ENCODE measurements at regions not wholly inside any gene's neighbourhood (a gene's known extent, or its start where the extent isn't known, plus 50 kb on each side); places are given as distances from the start of the nearest gene placed in this dataset.

DNA sequence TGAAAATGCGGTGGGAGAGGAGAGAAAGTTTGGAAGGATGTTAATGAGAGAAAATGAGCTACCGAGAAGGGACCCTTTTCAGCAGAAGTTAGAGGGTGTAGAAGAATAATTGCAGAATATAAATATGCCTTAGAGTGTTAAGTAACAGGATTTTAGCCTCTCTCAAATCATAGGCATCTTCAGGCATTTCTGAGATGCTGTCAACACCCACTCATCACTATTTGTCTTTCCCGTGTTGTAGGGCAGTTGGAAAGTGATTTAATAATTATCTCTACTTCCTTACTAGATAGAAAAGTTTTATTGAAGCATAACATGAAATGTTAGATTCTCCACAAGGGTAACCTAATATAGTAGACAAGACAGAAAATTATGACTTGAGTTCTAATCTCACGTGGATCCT lies 96.4 kb upstream of the RGS4 start:
- H3K27ac ChIP-seq, result no peak overlapping the region
- H3K4me2 ChIP-seq, result no peak overlapping the region
- TF ChIP-seq Cebpa-rat (IDR thresholded peaks at IDR 0.05), result no peak
- H3K4me1 ChIP-seq, result no peaks in the 10 kb centered on the region
- H3K9me3 ChIP-seq, result no peaks in the 10 kb centered on the region
- H4K20me1 ChIP-seq, result no peaks in the 10 kb centered on the region
- no peak overlapping the region for H3K9ac ChIP-seq
- H3K4me3 ChIP-seq, result no peak overlapping the region
- no peaks in the 10 kb centered on the region for H3K36me3 ChIP-seq
- no peaks in the 10 kb centered on the region for H3K27me3 ChIP-seq

DNA sequence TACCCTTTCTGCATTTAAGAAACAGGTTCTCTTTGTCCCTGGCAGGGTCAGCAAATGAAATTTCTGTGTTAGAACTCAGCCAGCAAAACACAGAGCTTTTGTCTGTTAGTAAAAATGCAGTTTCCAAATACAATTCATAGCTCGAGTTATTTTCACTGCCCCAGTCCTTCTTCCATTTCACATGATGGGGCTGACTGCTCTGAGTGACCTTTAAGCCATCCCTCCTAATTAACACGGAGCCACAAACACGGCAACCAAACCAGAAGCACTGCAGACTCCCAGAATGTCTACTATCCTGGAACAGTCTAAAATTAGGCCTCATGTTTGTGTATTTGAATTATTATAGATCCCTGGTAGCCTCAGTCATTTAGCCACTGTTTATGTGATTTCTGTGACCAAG lies 99.1 kb upstream of the RGS4 start:
- H3K4me1 ChIP-seq, result no peaks in the 10 kb centered on the region
- no peak overlapping the region for H3K4me3 ChIP-seq
- H3K9ac ChIP-seq, result no peak overlapping the region
- no peak overlapping the region for H3K4me2 ChIP-seq
- TF ChIP-seq Cebpa-rat (IDR thresholded peaks at IDR 0.05), result no peak
- H3K36me3 ChIP-seq, result no peaks in the 10 kb centered on the region
- no peaks in the 10 kb centered on the region for H3K9me3 ChIP-seq
- no peaks in the 10 kb centered on the region for H4K20me1 ChIP-seq
- H3K27ac ChIP-seq, result no peak overlapping the region
- H3K27me3 ChIP-seq, result no peaks in the 10 kb centered on the region

DNA sequence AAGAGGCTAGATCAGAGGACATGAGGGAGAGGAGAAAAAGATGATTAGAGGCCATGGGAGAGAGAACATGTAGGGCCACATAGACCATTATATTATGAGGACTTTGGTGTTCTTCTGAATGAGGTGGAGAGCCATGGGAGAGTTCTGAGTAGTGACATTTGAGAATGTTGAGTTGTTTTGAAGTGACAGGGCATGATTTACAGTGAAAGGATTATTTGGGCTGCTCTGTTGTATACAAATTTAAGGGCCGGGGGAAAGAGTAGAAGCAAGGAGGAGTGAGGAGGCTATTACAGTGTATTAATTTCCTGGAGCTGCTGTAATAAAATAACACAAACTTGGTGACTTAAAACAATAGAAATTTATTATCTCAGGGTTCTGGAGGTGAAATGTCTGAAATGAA lies 102.5 kb upstream of the RGS4 start:
- no peaks in the 10 kb centered on the region for H4K20me1 ChIP-seq
- H3K9ac ChIP-seq, result no peak overlapping the region
- H3K4me2 ChIP-seq, result no peak overlapping the region
- H3K9me3 ChIP-seq, result peaks cover 9% of the 10 kb centered on the region
- no peaks in the 10 kb centered on the region for H3K4me1 ChIP-seq
- H3K36me3 ChIP-seq, result no peaks in the 10 kb centered on the region
- H3K27ac ChIP-seq, result no peak overlapping the region
- no peaks in the 10 kb centered on the region for H3K27me3 ChIP-seq
- TF ChIP-seq Cebpa-rat (IDR thresholded peaks at IDR 0.05), result no peak
- no peak overlapping the region for H3K4me3 ChIP-seq

DNA sequence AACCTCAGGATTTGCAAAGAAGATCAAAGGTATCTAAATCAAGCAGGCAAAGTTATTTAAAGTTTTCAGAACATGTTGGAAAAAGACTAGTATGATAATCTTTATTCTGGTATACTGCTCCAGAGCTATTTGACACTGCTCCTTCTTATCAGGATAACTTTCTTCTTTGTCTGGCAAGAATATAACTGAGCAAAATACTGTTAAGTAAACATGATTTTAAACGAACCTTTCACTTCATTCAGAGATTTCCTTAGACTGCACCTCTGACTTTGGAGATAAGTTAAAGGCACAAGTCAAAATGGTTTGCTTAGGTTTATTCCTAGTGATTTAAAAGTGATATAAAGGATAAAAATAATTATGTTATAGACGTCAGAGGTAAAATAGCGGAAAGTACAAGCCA lies 103.9 kb upstream of the CCDC190 start:
- H3K4me1 ChIP-seq, result no peaks in the 10 kb centered on the region
- no peak overlapping the region for H3K4me2 ChIP-seq
- H4K20me1 ChIP-seq, result no peaks in the 10 kb centered on the region
- no peaks in the 10 kb centered on the region for H3K27me3 ChIP-seq
- peaks cover 9% of the 10 kb centered on the region for H3K9me3 ChIP-seq
- no peak overlapping the region for H3K4me3 ChIP-seq
- H3K9ac ChIP-seq, result no peak overlapping the region
- no peak overlapping the region for H3K27ac ChIP-seq
- no peak for TF ChIP-seq Cebpa-rat (IDR thresholded peaks at IDR 0.05)
- H3K36me3 ChIP-seq, result no peaks in the 10 kb centered on the region

DNA sequence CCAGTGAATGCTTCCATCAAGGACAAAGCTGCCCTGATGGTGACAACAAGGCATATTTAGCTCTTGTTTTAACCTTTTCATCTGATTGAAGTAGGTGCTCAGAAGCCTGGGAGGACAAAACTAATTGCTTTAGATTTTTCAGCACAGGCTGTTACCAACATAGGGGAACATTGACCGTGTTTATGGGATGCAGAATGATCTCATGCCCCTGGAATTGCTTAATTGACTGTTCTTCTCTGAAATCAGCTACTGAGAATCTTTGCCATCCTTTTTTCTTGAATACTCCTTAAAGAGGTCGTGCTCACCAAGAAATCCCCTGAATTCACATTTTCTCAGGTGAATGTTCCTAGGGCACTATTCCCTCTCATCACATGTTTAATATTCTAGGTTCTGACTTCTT lies 95.9 kb upstream of the CCDC190 start:
- H3K4me3 ChIP-seq, result no peak overlapping the region
- no peak overlapping the region for H3K27ac ChIP-seq
- no peaks in the 10 kb centered on the region for H3K36me3 ChIP-seq
- no peaks in the 10 kb centered on the region for H3K27me3 ChIP-seq
- no peaks in the 10 kb centered on the region for H4K20me1 ChIP-seq
- TF ChIP-seq Cebpa-rat (IDR thresholded peaks at IDR 0.05), result no peak
- no peaks in the 10 kb centered on the region for H3K9me3 ChIP-seq
- no peak overlapping the region for H3K4me2 ChIP-seq
- no peak overlapping the region for H3K9ac ChIP-seq
- no peaks in the 10 kb centered on the region for H3K4me1 ChIP-seq

DNA sequence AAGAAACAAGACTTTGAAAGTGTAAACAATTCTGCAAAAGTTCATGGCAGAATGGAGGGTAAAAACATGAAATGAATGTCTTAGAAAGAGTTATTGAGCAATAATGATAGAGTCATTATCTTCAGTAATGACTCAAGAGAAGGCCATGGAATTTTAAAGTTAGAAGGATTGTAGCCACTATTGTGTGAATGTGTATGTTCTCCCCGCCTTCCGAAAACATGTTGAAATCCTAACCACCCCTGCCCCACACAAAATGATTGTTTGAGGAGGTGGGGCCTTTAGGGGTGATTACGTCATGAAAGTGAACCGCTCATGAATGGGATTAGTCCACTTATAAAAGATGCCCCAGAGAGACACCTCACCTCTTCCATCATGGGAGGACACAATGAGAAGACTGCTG lies 93.8 kb upstream of the CCDC190 start:
- H4K20me1 ChIP-seq, result no peaks in the 10 kb centered on the region
- H3K27ac ChIP-seq, result no peak overlapping the region
- no peak overlapping the region for H3K9ac ChIP-seq
- no peaks in the 10 kb centered on the region for H3K27me3 ChIP-seq
- no peak for TF ChIP-seq Cebpa-rat (IDR thresholded peaks at IDR 0.05)
- H3K4me2 ChIP-seq, result no peak overlapping the region
- no peaks in the 10 kb centered on the region for H3K9me3 ChIP-seq
- no peak overlapping the region for H3K4me3 ChIP-seq
- no peaks in the 10 kb centered on the region for H3K4me1 ChIP-seq
- H3K36me3 ChIP-seq, result no peaks in the 10 kb centered on the region

DNA sequence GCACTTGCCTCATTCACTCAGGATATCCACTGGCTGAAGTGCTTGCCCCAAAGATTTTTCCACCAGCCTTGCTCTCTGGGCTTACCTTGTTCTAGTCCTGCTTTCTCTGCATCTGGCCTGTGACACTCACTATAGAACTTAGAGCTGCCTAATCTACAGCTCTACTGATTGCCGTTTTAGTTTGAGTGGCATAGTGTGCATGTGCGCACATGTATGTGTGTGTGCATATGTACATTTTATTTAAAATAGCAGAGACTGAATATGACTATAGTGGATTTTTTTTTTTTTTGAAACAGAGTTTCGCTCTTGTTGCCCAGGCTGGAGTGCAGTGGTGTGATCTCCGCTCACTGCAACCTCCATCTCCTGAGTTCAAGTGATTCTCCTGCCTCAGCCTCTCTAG lies 92.0 kb upstream of the CCDC190 start:
- TF ChIP-seq Cebpa-rat (IDR thresholded peaks at IDR 0.05), result no peak
- Histone ChIP-seq H3K27ac (no peak overlapping the region), H3K27me3 (no peaks in the 10 kb centered on the region), H3K36me3 (no peaks in the 10 kb centered on the region), H3K4me2 (no peak overlapping the region), H3K9ac (no peak overlapping the region), H3K9me3 (no peaks in the 10 kb centered on the region), H4K20me1 (no peaks in the 10 kb centered on the region), H3K4me3 (no peak overlapping the region), H3K4me1 (no peaks in the 10 kb centered on the region)

DNA sequence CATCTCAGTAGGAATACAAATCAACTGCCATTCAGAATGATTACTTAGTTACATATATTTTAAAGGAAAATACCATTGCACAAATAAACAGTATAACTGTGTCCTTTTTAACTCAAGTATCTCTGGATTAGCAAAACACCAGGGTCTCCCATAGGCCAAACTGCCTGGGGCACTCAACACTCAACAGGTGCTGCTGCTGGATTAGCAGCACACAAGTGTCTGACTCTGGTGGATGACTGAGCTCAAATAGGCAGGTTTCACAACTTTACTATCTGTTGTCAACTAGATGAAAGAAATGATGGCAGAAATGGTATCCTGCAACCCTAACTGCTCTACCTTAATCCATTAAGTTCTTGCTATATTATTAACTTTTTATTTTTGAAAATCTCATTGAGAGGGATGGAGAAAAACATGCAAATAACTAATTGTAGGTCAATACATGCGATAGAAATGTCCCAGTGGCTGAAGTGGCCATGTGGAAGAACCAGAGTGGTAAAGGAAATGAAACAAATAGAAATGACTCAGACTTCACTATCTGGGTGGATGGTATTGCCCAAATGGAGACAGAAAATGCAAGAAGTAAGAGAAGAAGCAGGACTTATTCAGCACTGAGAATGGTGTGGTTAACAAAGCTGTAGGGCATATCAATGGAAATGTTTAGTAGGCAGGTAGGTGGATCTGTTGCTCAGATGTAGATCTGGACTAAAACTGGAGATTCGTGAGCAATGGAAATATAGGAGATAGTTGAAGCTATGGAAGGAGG lies 90.8 kb upstream of the CCDC190 start:
- Histone ChIP-seq H3K36me3 (no peaks in the 10 kb centered on the region), H4K20me1 (no peaks in the 10 kb centered on the region), H3K9me3 (no peaks in the 10 kb centered on the region), H3K27ac (no peak overlapping the region), H3K27me3 (no peaks in the 10 kb centered on the region), H3K4me1 (no peaks in the 10 kb centered on the region), H3K9ac (no peak overlapping the region), H3K4me3 (no peak overlapping the region), H3K4me2 (no peak overlapping the region)
- no peak for TF ChIP-seq Cebpa-rat (IDR thresholded peaks at IDR 0.05)

DNA sequence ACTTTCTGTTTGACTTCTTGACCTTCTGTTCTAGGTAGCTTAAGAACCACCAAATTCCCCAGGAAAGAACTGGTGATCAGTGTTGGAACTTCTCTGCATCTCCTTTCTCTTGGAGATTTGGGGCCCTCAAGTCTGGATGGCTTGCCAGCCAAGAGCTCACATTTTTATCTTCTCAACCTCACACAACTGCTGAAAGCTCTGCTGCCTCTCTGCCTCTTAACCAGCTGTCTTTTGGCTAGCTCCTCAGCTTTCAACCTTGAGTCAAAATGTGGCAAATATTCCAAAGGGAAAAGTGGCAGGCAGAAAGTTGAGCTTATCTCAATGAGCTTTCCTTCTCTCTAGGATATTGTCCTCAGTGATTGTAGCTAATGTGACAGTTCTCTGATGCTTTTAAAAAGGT lies 89.2 kb upstream of the CCDC190 start:
- H3K4me3 ChIP-seq, result no peak overlapping the region
- H3K27ac ChIP-seq, result no peak overlapping the region
- H3K4me1 ChIP-seq, result peaks cover 3% of the 10 kb centered on the region; the same call in 1 of the 2 replicates
- H3K36me3 ChIP-seq, result no peaks in the 10 kb centered on the region
- TF ChIP-seq Cebpa-rat (IDR thresholded peaks at IDR 0.05), result no peak
- H4K20me1 ChIP-seq, result no peaks in the 10 kb centered on the region
- no peak overlapping the region for H3K9ac ChIP-seq
- no peaks in the 10 kb centered on the region for H3K9me3 ChIP-seq
- no peaks in the 10 kb centered on the region for H3K27me3 ChIP-seq
- H3K4me2 ChIP-seq, result no peak overlapping the region

DNA sequence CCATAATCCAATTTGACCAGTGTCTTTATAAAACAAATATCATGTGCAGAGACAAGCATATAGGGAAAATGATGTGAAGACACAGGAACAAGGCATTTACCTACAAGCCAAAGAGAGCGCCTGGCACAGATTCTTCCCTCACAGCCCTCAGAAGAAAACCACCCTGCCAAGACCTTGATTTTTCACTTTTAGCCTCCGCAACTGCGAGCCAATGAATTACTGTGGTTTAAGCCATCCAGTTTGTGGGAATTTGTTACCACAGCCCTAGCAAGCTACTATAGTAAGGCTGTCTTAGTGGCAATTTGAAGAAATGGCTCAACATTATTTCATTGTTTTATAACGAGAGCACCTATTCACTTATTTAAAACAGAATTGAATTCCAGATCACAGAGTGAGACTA lies 85.7 kb upstream of the CCDC190 start:
- no peak for TF ChIP-seq Cebpa-rat (IDR thresholded peaks at IDR 0.05)
- H3K27ac ChIP-seq, result no peak overlapping the region
- H4K20me1 ChIP-seq, result no peaks in the 10 kb centered on the region

More for the DNA sequence above, 85.7 kb upstream of the CCDC190 start:
- H3K9ac ChIP-seq, result no peak overlapping the region
- no peak overlapping the region for H3K4me2 ChIP-seq
- H3K9me3 ChIP-seq, result no peaks in the 10 kb centered on the region
- no peaks in the 10 kb centered on the region for H3K36me3 ChIP-seq
- H3K4me1 ChIP-seq, result peaks cover 29% of the 10 kb centered on the region
- H3K4me3 ChIP-seq, result no peak overlapping the region
- no peaks in the 10 kb centered on the region for H3K27me3 ChIP-seq

All from BLaER1 (cell line).